ENCODE measurements at regions not wholly inside any gene's neighbourhood (a gene's known extent, or its start where the extent isn't known, plus 50 kb on each side); places are given as distances from the start of the nearest gene placed in this dataset.
"Not testable (repeated sequence)": the region's sequence is repeated elsewhere in the genome, so short reads cannot be mapped to it uniquely, and the experiment has no call there.

- DNase-seq: no peak
These were observed 333.7 kb downstream of the RAD51AP2 start for GRCh38 chr2:17184512-17184911.

GRCh38 chr2:17182399-17182798, 335.8 kb downstream of the RAD51AP2 start:
- no peak for DNase-seq

- no peak for DNase-seq
These were observed 337.0 kb downstream of the RAD51AP2 start for GRCh38 chr2:17181051-17181752.

GRCh38 chr2:17179145-17179808, 339.0 kb downstream of the RAD51AP2 start:
- DNase-seq: no peak

- DNase-seq: no peak
These were observed 341.2 kb downstream of the RAD51AP2 start for GRCh38 chr2:17177088-17177487.

GRCh38 chr2:17171446-17172049, 346.7 kb downstream of the RAD51AP2 start:
- no peak for DNase-seq

- no peak for DNase-seq
These were observed 351.7 kb downstream of the RAD51AP2 start for GRCh38 chr2:17166506-17166905.

GRCh38 chr2:17164550-17164949, 353.7 kb downstream of the RAD51AP2 start:
- DNase-seq: no peak

GRCh38 chr2:17163638-17164037, 354.6 kb downstream of the RAD51AP2 start:
- DNase-seq: no peak

- no peak for DNase-seq
These were observed 355.5 kb downstream of the RAD51AP2 start for GRCh38 chr2:17162713-17163112.

GRCh38 chr2:17160594-17160993, 357.6 kb downstream of the RAD51AP2 start:
- no peak for DNase-seq

- no peak for DNase-seq
These were observed 362.2 kb downstream of the RAD51AP2 start for GRCh38 chr2:17156086-17156485.

GRCh38 chr2:17149945-17150344, 368.3 kb downstream of the RAD51AP2 start:
- DNase-seq: no peak

GRCh38 chr2:17148407-17149145, 369.7 kb downstream of the RAD51AP2 start:
- DNase-seq: no peak

GRCh38 chr2:17146358-17146757, 371.9 kb downstream of the RAD51AP2 start:
- DNase-seq: no peak

- DNase-seq: no peak
These were observed 381.4 kb downstream of the RAD51AP2 start for GRCh38 chr2:17136877-17137276.

GRCh38 chr2:17136231-17136630, 382.0 kb downstream of the RAD51AP2 start:
- DNase-seq: no peak

- DNase-seq: no peak
These were observed 382.6 kb downstream of the RAD51AP2 start for GRCh38 chr2:17135619-17136018.

- no peak for DNase-seq
These were observed 385.1 kb downstream of the RAD51AP2 start for GRCh38 chr2:17133052-17133671.

- not testable (repeated sequence) for DNase-seq
These were observed 387.6 kb downstream of the RAD51AP2 start for GRCh38 chr2:17130627-17131026.

GRCh38 chr2:17125989-17126620, 392.1 kb downstream of the RAD51AP2 start:
- DNase-seq: no peak

GRCh38 chr2:17124575-17125318, 393.5 kb downstream of the RAD51AP2 start:
- DNase-seq: no peak

Data from central memory CD4-positive, alpha-beta T cell (primary cell).